ENCODE measurements at regions not wholly inside any gene's neighbourhood (a gene's known extent, or its start where the extent isn't known, plus 50 kb on each side); places are given as distances from the start of the nearest gene placed in this dataset.

GRCh38 chr5:58149746-58150145 lies 310.1 kb downstream of the PLK2 start:
- Histone ChIP-seq H3K9me3 (no peaks in the 10 kb centered on the region), H3K4me3 (no peak overlapping the region), H3K27ac (no peak overlapping the region), H3K27me3 (no peaks in the 10 kb centered on the region), H3K36me3 (no peaks in the 10 kb centered on the region), H3K4me1 (no peaks in the 10 kb centered on the region)
- intact Hi-C loops (cut with DNase I; ENCODE audit: low total_unique reads): no loop called here
- no peak for TF ChIP-seq CTCF (IDR thresholded peaks at IDR 0.05)
- DNase-seq: no peak

- no peaks in the 10 kb centered on the region for H3K27me3 ChIP-seq
- no peaks in the 10 kb centered on the region for H3K36me3 ChIP-seq
- no peak for TF ChIP-seq CTCF (IDR thresholded peaks at IDR 0.05)
- no peaks in the 10 kb centered on the region for H3K4me1 ChIP-seq
- no peak for DNase-seq
- H3K9me3 ChIP-seq: no peaks in the 10 kb centered on the region
- no peak overlapping the region for H3K27ac ChIP-seq
- intact Hi-C loops (cut with DNase I; ENCODE audit: low total_unique reads): no loop called here
- H3K4me3 ChIP-seq: no peak overlapping the region
These were observed 310.5 kb downstream of the PLK2 start for GRCh38 chr5:58149345-58149744.

GRCh38 chr5:58148254-58148775 lies 311.6 kb downstream of the PLK2 start:
- Histone ChIP-seq H3K36me3 (no peaks in the 10 kb centered on the region), H3K27ac (no peak overlapping the region), H3K4me3 (no peak overlapping the region), H3K27me3 (no peaks in the 10 kb centered on the region), H3K4me1 (no peaks in the 10 kb centered on the region), H3K9me3 (no peaks in the 10 kb centered on the region)
- no peak for DNase-seq
- intact Hi-C loops (cut with DNase I; ENCODE audit: low total_unique reads): no loop called here
- no peak for TF ChIP-seq CTCF (IDR thresholded peaks at IDR 0.05)

- no peak for DNase-seq
- intact Hi-C loops (cut with DNase I; ENCODE audit: low total_unique reads): no loop called here
These were observed 314.4 kb downstream of the PLK2 start for GRCh38 chr5:58145397-58145934.

GRCh38 chr5:58143727-58144126 lies 316.2 kb downstream of the PLK2 start:
- Histone ChIP-seq H3K36me3 (no peaks in the 10 kb centered on the region), H3K4me3 (no peak overlapping the region), H3K9me3 (no peaks in the 10 kb centered on the region), H3K27me3 (no peaks in the 10 kb centered on the region), H3K27ac (no peak overlapping the region), H3K4me1 (no peaks in the 10 kb centered on the region)
- intact Hi-C loops (cut with DNase I; ENCODE audit: low total_unique reads): no loop called here
- no peak for DNase-seq
- no peak for TF ChIP-seq CTCF (IDR thresholded peaks at IDR 0.05)

More at GRCh38 chr5:58145397-58145934, 314.4 kb downstream of the PLK2 start:
- no peaks in the 10 kb centered on the region for H3K27me3 ChIP-seq
- no peaks in the 10 kb centered on the region for H3K36me3 ChIP-seq
- H3K27ac ChIP-seq: no peak overlapping the region
- TF ChIP-seq CTCF (IDR thresholded peaks at IDR 0.05): no peak
- no peaks in the 10 kb centered on the region for H3K9me3 ChIP-seq
- no peak overlapping the region for H3K4me3 ChIP-seq
- H3K4me1 ChIP-seq: no peaks in the 10 kb centered on the region

- DNase-seq: no peak
- H3K27ac ChIP-seq: no peak overlapping the region
These were observed 316.7 kb downstream of the PLK2 start for GRCh38 chr5:58143181-58143580.

More at GRCh38 chr5:58143181-58143580, 316.7 kb downstream of the PLK2 start:
- H3K4me3 ChIP-seq: no peak overlapping the region
- H3K9me3 ChIP-seq: no peaks in the 10 kb centered on the region
- intact Hi-C loops (cut with DNase I; ENCODE audit: low total_unique reads): no loop called here
- no peaks in the 10 kb centered on the region for H3K27me3 ChIP-seq
- no peak for TF ChIP-seq CTCF (IDR thresholded peaks at IDR 0.05)
- H3K36me3 ChIP-seq: no peaks in the 10 kb centered on the region
- H3K4me1 ChIP-seq: no peaks in the 10 kb centered on the region

Measured in tibial artery (tissue), 4 donors.